Sigmoid colon (tissue), 6 donors: ENCODE measurements at regions not wholly inside any gene's neighbourhood (a gene's known extent, or its start where the extent isn't known, plus 50 kb on each side); places are given as distances from the start of the nearest gene placed in this dataset.

Experiments
- DNase-seq: peaks from one replicate; pipeline ENCODE4 v3.0.0-alpha.2; 2019
- H3K27ac ChIP-seq, 4 donors: fragments of 200-600 bp; sonication (generic); one replicate each; pipeline ENCODE4 v1.5.1; 2016 to 2019; ENCODE audit warnings: mild to moderate bottlenecking in 1 of 4
- H3K27me3 ChIP-seq, 3 donors: fragments of 200-600 bp; sonication (generic); one replicate each; pipeline ENCODE4 v1.5.1; 2019; ENCODE audit warnings: mild to moderate bottlenecking in 1 of 3
- H3K36me3 ChIP-seq, 4 donors: fragments of 200-600 bp; sonication (generic); one replicate each; pipeline ENCODE4 v1.5.1; 2016 to 2019
- H3K4me1 ChIP-seq, 4 donors: fragments of 200-600 bp; sonication (generic); one replicate each; pipeline ENCODE4 v1.5.1; 2017 to 2019
- H3K4me3 ChIP-seq, 4 donors: fragments of 200-600 bp; sonication (generic); one replicate each; pipeline ENCODE4 v1.5.1; 2017 to 2019; ENCODE audit warnings: mild to moderate bottlenecking in 2 of 4, moderate library complexity in 1 of 4
- H3K9me3 ChIP-seq, 4 donors: fragments of 200-600 bp in 3 of 4; sonication (generic) in 3 of 4; one replicate each; pipeline versions ENCODE4 v1.5.1 to v1.6.1; 2013 to 2019
- CTCF ChIP-seq, 4 experiments: fragments of 450-650 bp in 3 of 4; fragments of 200-600 bp in 1 of 4; IDR thresholded peaks; one replicate each; pipeline ENCODE4 v1.5.1; 2016 to 2019; ENCODE audit warnings: antibody characterized with exemption in 4 of 4, mild to moderate bottlenecking in 3 of 4, moderate library complexity in 2 of 4
- EP300 ChIP-seq, 4 donors: sonication (generic); formaldehyde crosslinking; IDR thresholded peaks; one replicate each; pipeline ENCODE4 v1.6.1; 2017; ENCODE audit warnings: antibody characterized with exemption in 4 of 4
- POLR2A ChIP-seq, 2 donors: fragments of 450-650 bp; IDR thresholded peaks; one replicate each; pipeline ENCODE4 v1.6.1; 2016; ENCODE audit warnings: antibody characterized with exemption in 2 of 2, mild to moderate bottlenecking in 2 of 2, moderate library complexity in 2 of 2
- POLR2AphosphoS5 ChIP-seq, 4 donors: sonication (generic); formaldehyde crosslinking; IDR thresholded peaks; one replicate each; pipeline ENCODE4 v1.6.1; 2017; ENCODE audit warnings: antibody characterized with exemption in 4 of 4
- WGBS, 2 donors: extraction: QIAGEN DNeasy Blood & Tissue Kit; methylation state at CpG; one replicate each; pipeline ENCODE4 v1.1.7; 2013; 5-methylcytosine and 5-hydroxymethylcytosine counted together
- intact Hi-C: fragments of 100-400 bp; cut with DNase I; formaldehyde crosslinking; loops from one replicate; pipeline ENCODE4 v1.15.1; 2023
- donor health status: healthy with polysubstance abuse.
- donor health status: healthy.

- Histone ChIP-seq H3K27ac (peak overlapping the region in 1 of 4 donors; percentile 7), H3K36me3 (no peaks in the 10 kb centered on the region), H3K9me3 (no peaks in the 10 kb centered on the region), H3K27me3 (no peaks in the 10 kb centered on the region), H3K4me1 (peaks cover 0 to 4% (median 0%) of the 10 kb centered on the region in 4 donors), H3K4me3 (no peak overlapping the region)
- intact Hi-C loops = no loop called here
- TF ChIP-seq EP300 (IDR thresholded peaks at IDR 0.05) (no peak), CTCF (IDR thresholded peaks at IDR 0.05) (no peak), POLR2AphosphoS5 (IDR thresholded peaks at IDR 0.05) (no peak), POLR2A (IDR thresholded peaks at IDR 0.05) (no peak)
- no peak for DNase-seq
- WGBS, 2 donors = 60 to 76% methylated on average over 8 of the region's 8 CpGs
Observed at GRCh38 chr5:142433526-142434321, 108.9 kb upstream of the SPRY4 start.

- 8 to 16% methylated on average over 2 of the region's 2 CpGs for WGBS, 2 donors
- Histone ChIP-seq H3K4me3 (no peak overlapping the region), H3K4me1 (peaks cover 0 to 4% (median 0%) of the 10 kb centered on the region in 4 donors), H3K36me3 (no peaks in the 10 kb centered on the region), H3K9me3 (no peaks in the 10 kb centered on the region), H3K27ac (no peak overlapping the region), H3K27me3 (no peaks in the 10 kb centered on the region)
- intact Hi-C loops = no loop called here
- DNase-seq = no peak
- TF ChIP-seq CTCF (IDR thresholded peaks at IDR 0.05) (no peak), POLR2AphosphoS5 (IDR thresholded peaks at IDR 0.05) (no peak), EP300 (IDR thresholded peaks at IDR 0.05) (no peak), POLR2A (IDR thresholded peaks at IDR 0.05) (no peak)
Observed at GRCh38 chr5:142432961-142433360, 108.1 kb upstream of the SPRY4 start.

GRCh38 chr5:142432369-142432863 is 107.6 kb upstream of the SPRY4 start:
- TF ChIP-seq POLR2AphosphoS5 (IDR thresholded peaks at IDR 0.05) = no peak
- TF ChIP-seq POLR2A (IDR thresholded peaks at IDR 0.05) = no peak
- TF ChIP-seq CTCF (IDR thresholded peaks at IDR 0.05) = no peak
- no peak for TF ChIP-seq EP300 (IDR thresholded peaks at IDR 0.05)
- intact Hi-C loops = no loop called here
- H3K36me3 ChIP-seq = no peaks in the 10 kb centered on the region
- H3K4me1 ChIP-seq = peaks cover 0 to 4% (median 0%) of the 10 kb centered on the region in 4 donors
- no peak overlapping the region for H3K4me3 ChIP-seq
- H3K9me3 ChIP-seq = no peaks in the 10 kb centered on the region
- 12 to 22% methylated on average over 16 of the region's 16 CpGs for WGBS, 2 donors
- no peak overlapping the region for H3K27ac ChIP-seq
- no peak for DNase-seq
- H3K27me3 ChIP-seq = no peaks in the 10 kb centered on the region

GRCh38 chr5:142428773-142429473 is 104.1 kb upstream of the SPRY4 start:
- TF ChIP-seq POLR2AphosphoS5 (IDR thresholded peaks at IDR 0.05) (no peak), EP300 (IDR thresholded peaks at IDR 0.05) (no peak), POLR2A (IDR thresholded peaks at IDR 0.05) (no peak), CTCF (IDR thresholded peaks at IDR 0.05) (no peak)
- no peaks in the 10 kb centered on the region for H3K36me3 ChIP-seq
- no peak for DNase-seq
- WGBS, 2 donors = 79 to 88% methylated on average over 8 of the region's 8 CpGs
- no peaks in the 10 kb centered on the region for H3K9me3 ChIP-seq
- H3K27ac ChIP-seq = no peak overlapping the region
- H3K4me1 ChIP-seq = peaks cover 0 to 3% (median 0%) of the 10 kb centered on the region in 4 donors
- no peaks in the 10 kb centered on the region for H3K27me3 ChIP-seq
- intact Hi-C loops = no loop called here
- no peak overlapping the region for H3K4me3 ChIP-seq
